H9 (cell line): ENCODE measurements at regions not wholly inside any gene's neighbourhood (a gene's known extent, or its start where the extent isn't known, plus 50 kb on each side); places are given as distances from the start of the nearest gene placed in this dataset.

ENCODE experiments used
- DNase-seq: peaks from one replicate; pipeline ENCODE4 v3.0.0-alpha.2; 2017
- H2AFZ ChIP-seq: one replicate; pipeline ENCODE4 v1.6.1; 2013; ENCODE audit warnings: mild to moderate bottlenecking, low read length, control low read depth, moderate library complexity
- H2AK5ac ChIP-seq: 2 replicates; pipeline ENCODE4 v1.6.1; 2013; ENCODE audit warnings: low read length, control low read depth, mixed read lengths; ENCODE audit not compliant: insufficient read length
- H2BK120ac ChIP-seq: one replicate; pipeline ENCODE4 v1.6.1; 2013; ENCODE audit warnings: low read depth, mild to moderate bottlenecking, low read length, control low read depth, inconsistent platforms; ENCODE audit not compliant: poor library complexity, severe bottlenecking
- H2BK12ac ChIP-seq: 2 replicates; pipeline ENCODE4 v1.6.1; 2013; ENCODE audit warnings: low read length, control low read depth, mixed read lengths, low read depth; ENCODE audit not compliant: insufficient read length
- H2BK15ac ChIP-seq: 2 replicates; pipeline ENCODE4 v1.6.1; 2013; ENCODE audit warnings: low read depth, low read length, control low read depth
- H2BK20ac ChIP-seq: one replicate; pipeline ENCODE4 v1.6.1; 2013; ENCODE audit warnings: low read depth, mild to moderate bottlenecking, low read length, control low read depth, inconsistent platforms; ENCODE audit not compliant: poor library complexity, severe bottlenecking
- H2BK5ac ChIP-seq: 2 replicates; pipeline ENCODE4 v1.6.1; 2013; ENCODE audit warnings: low read length, control low read depth, mixed read lengths; ENCODE audit not compliant: insufficient read length
- H3K14ac ChIP-seq: 2 replicates; pipeline ENCODE4 v1.6.1; 2013; ENCODE audit warnings: low read length, control low read depth; ENCODE audit not compliant: insufficient read depth
- H3K18ac ChIP-seq: 2 replicates; pipeline ENCODE4 v1.6.1; 2013; ENCODE audit warnings: low read depth, mild to moderate bottlenecking, mixed read lengths, low read length, control low read depth; ENCODE audit not compliant: insufficient read length
- H3K23ac ChIP-seq: 2 replicates; pipeline ENCODE4 v1.6.1; 2013; ENCODE audit warnings: low read length, control low read depth, mixed read lengths, low read depth; ENCODE audit not compliant: insufficient read length
- H3K23me2 ChIP-seq: 2 replicates; pipeline ENCODE4 v1.6.1; 2013; ENCODE audit warnings: low read depth, mild to moderate bottlenecking, mixed read lengths, low read length, control low read depth; ENCODE audit not compliant: insufficient read length, poor library complexity, severe bottlenecking
- H3K27ac ChIP-seq: 2 replicates; pipeline ENCODE4 v1.5.1; 2013; ENCODE audit warnings: low read length, control low read depth, mixed read lengths, low read depth; ENCODE audit not compliant: insufficient read length
- H3K27me3 ChIP-seq: 2 replicates; pipeline ENCODE4 v1.6.1; 2013; ENCODE audit warnings: low read length, control low read depth, inconsistent platforms; ENCODE audit not compliant: insufficient read depth
- H3K4ac ChIP-seq: 2 replicates; pipeline ENCODE4 v1.6.1; 2013; ENCODE audit warnings: low read depth, mild to moderate bottlenecking, control low read depth, inconsistent platforms, low read length, moderate library complexity
- H3K4me1 ChIP-seq: 2 replicates; pipeline ENCODE4 v1.6.1; 2013; ENCODE audit warnings: low read length, control low read depth, inconsistent platforms; ENCODE audit not compliant: insufficient read depth
- H3K4me2 ChIP-seq: 2 replicates; pipeline ENCODE4 v1.6.1; 2013; ENCODE audit warnings: low read length, control low read depth, mixed read lengths; ENCODE audit not compliant: insufficient read length, insufficient read depth
- H3K56ac ChIP-seq: 2 replicates; pipeline ENCODE4 v1.6.1; 2013; ENCODE audit warnings: low read depth, mild to moderate bottlenecking, mixed read lengths, low read length, control low read depth; ENCODE audit not compliant: insufficient read length
- H3K79me1 ChIP-seq: 2 replicates; pipeline ENCODE4 v1.6.1; 2013; ENCODE audit warnings: low read depth, mild to moderate bottlenecking, moderate library complexity, low read length, control low read depth, inconsistent platforms; ENCODE audit not compliant: insufficient read depth, poor library complexity, severe bottlenecking
- H3K79me2 ChIP-seq: 2 replicates; pipeline ENCODE4 v1.6.1; 2013; ENCODE audit warnings: low read length, control low read depth, inconsistent platforms; ENCODE audit not compliant: insufficient read depth
- H3K9ac ChIP-seq: 2 replicates; pipeline ENCODE4 v1.6.1; 2013; ENCODE audit warnings: low read length, control low read depth, mixed read lengths; ENCODE audit not compliant: insufficient read length; ENCODE audit errors: extremely low read depth
- H3K9me3 ChIP-seq: one replicate; pipeline ENCODE4 v1.6.1; 2013; ENCODE audit warnings: low read depth, low read length, inconsistent platforms; ENCODE audit not compliant: control insufficient read depth
- H3T11ph ChIP-seq: one replicate; pipeline ENCODE4 v1.6.1; 2013; ENCODE audit warnings: mild to moderate bottlenecking, low read length, control low read depth, inconsistent platforms
- H4K20me1 ChIP-seq: one replicate; pipeline ENCODE4 v1.6.1; 2013; ENCODE audit not compliant: control insufficient read depth, insufficient read length, insufficient read depth
- H4K5ac ChIP-seq: 2 replicates; pipeline ENCODE4 v1.6.1; 2013; ENCODE audit warnings: low read depth, mild to moderate bottlenecking, mixed read lengths, low read length, control low read depth; ENCODE audit not compliant: insufficient read length
- H4K8ac ChIP-seq: replicated peaks from 2 replicates; pipeline ENCODE4 v1.6.1; 2013; ENCODE audit warnings: low read length, control low read depth, mixed read lengths, low read depth; ENCODE audit not compliant: insufficient read length
- H4K91ac ChIP-seq: 2 replicates; pipeline ENCODE4 v1.6.1; 2013; ENCODE audit warnings: low read depth, mild to moderate bottlenecking, moderate library complexity, mixed read lengths, low read length, control low read depth; ENCODE audit not compliant: insufficient read length
- H3K27ac Mint-ChIP-seq, 3 experiments: 2 replicates in 2 of 3; 3 replicates in 1 of 3; pipeline ENCODE4 v1.8.0; 2020 to 2021; ENCODE audit warnings: mixed read lengths in 3 of 3, mild to moderate bottlenecking in 1 of 3, moderate library complexity in 1 of 3
- H3K27me3 Mint-ChIP-seq: 2 replicates; pipeline ENCODE4 v1.8.0; 2021; ENCODE audit warnings: low read depth, mild to moderate bottlenecking, moderate library complexity, mixed read lengths
- H3K36me3 Mint-ChIP-seq, 3 experiments: 2 replicates in 2 of 3; 3 replicates in 1 of 3; pipeline ENCODE4 v1.8.0; 2020 to 2021; ENCODE audit warnings: low read depth in 3 of 3, mixed read lengths in 3 of 3; ENCODE audit not compliant: insufficient read depth in 1 of 3
- H3K4me1 Mint-ChIP-seq, 2 experiments: 2 replicates each; pipeline ENCODE4 v1.8.0; 2020; ENCODE audit warnings: mixed read lengths in 2 of 2
- H3K4me3 Mint-ChIP-seq, 2 experiments: 2 replicates in 1 of 2; 3 replicates in 1 of 2; pipeline ENCODE4 v1.8.0; 2020 to 2021; ENCODE audit warnings: mild to moderate bottlenecking in 2 of 2, mixed read lengths in 2 of 2, moderate library complexity in 1 of 2
- H3K9me3 Mint-ChIP-seq, 2 experiments: 2 replicates in 1 of 2; 3 replicates in 1 of 2; pipeline ENCODE4 v1.8.0; 2020; ENCODE audit warnings: mild to moderate bottlenecking in 2 of 2, mixed read lengths in 2 of 2, moderate library complexity in 1 of 2
- CTCF ChIP-seq: fragments of 200-600 bp; sonication (generic); conservative IDR thresholded peaks from 3 replicates; pipeline ENCODE4 v1.8.0; 2021; ENCODE audit warnings: antibody characterized with exemption, mild to moderate bottlenecking
- WGBS: extraction: QIAGEN DNeasy Blood & Tissue Kit; methylation state at CpG from one replicate; pipeline ENCODE4 v1.1.7; 2013; ENCODE audit warnings: missing lambda C conversion rate, low lambda C conversion rate, mixed read lengths; ENCODE audit not compliant: insufficient read length; ENCODE audit errors: extremely low coverage; 5-methylcytosine and 5-hydroxymethylcytosine counted together

- H3K27me3 ChIP-seq: no peaks in the 10 kb centered on the region
- Mint-ChIP-seq H3K4me1 (peaks cover 0 to 3% of the 10 kb centered on the region in 2 experiments; a peak in 1 of 4 replicates), H3K27ac (peak overlapping the region in 1 of 3 experiments; percentile 90; a peak in 1 of 7 replicates), H3K36me3 (peaks cover 0 to 20% (median 5%) of the 10 kb centered on the region in 3 experiments; a peak in 5 of 7 replicates), H3K9me3 (peaks cover 22 to 30% of the 10 kb centered on the region in 2 experiments), H3K4me3 (no peak overlapping the region), H3K27me3 (peaks cover 5% of the 10 kb centered on the region)
- H3K18ac ChIP-seq: no peak overlapping the region
- no peak overlapping the region for H2BK5ac ChIP-seq
- TF ChIP-seq CTCF: no peak
- no peak overlapping the region for H2BK20ac ChIP-seq
- DNase-seq: no peak
- no peaks in the 10 kb centered on the region for H4K20me1 ChIP-seq
- no peak overlapping the region for H3K9ac ChIP-seq
- no peak overlapping the region for H2BK12ac ChIP-seq
- H3K79me2 ChIP-seq: no peaks in the 10 kb centered on the region
- H2BK120ac ChIP-seq: no peak overlapping the region
- no peak overlapping the region for H3K4ac ChIP-seq
- no peak overlapping the region for H3K27ac ChIP-seq
- H3K23me2 ChIP-seq: no peaks in the 10 kb centered on the region
- H3K56ac ChIP-seq: no peak overlapping the region
- H2BK15ac ChIP-seq: no peak overlapping the region
- no peak overlapping the region for H3T11ph ChIP-seq
- H2AK5ac ChIP-seq: no peak overlapping the region
- no peak overlapping the region for H3K4me2 ChIP-seq
- H3K9me3 ChIP-seq: peaks cover 8% of the 10 kb centered on the region
- H3K23ac ChIP-seq: no peak overlapping the region
- H4K8ac ChIP-seq: no peak overlapping the region
- no peaks in the 10 kb centered on the region for H3K4me1 ChIP-seq
- H3K79me1 ChIP-seq: no peaks in the 10 kb centered on the region
- no peak overlapping the region for H4K91ac ChIP-seq
- H4K5ac ChIP-seq: no peak overlapping the region
- WGBS: no CpG with 5 or more reads among the region's 1 CpG
- no peak overlapping the region for H2AFZ ChIP-seq
- no peak overlapping the region for H3K14ac ChIP-seq
Observed at GRCh38 chr7:67406976-67407375, 410.3 kb downstream of the TYW1 start.
